Prostate gland (tissue), 2 donors: ENCODE measurements at regions not wholly inside any gene's neighbourhood (a gene's known extent, or its start where the extent isn't known, plus 50 kb on each side); places are given as distances from the start of the nearest gene placed in this dataset.

Experiments used
- DNase-seq: peaks from one replicate; pipeline ENCODE4 v3.0.0-alpha.2; 2019; ENCODE audit warnings: low spot score
- H3K27ac ChIP-seq, 2 donors: fragments of 200-600 bp; sonication (generic); 2 replicates each; pipeline ENCODE4 v1.5.1; 2017 to 2019
- H3K27me3 ChIP-seq: fragments of 200-600 bp; sonication (generic); replicated peaks from 2 replicates; pipeline ENCODE4 v1.5.1; 2019; ENCODE audit not compliant: insufficient read depth
- H3K36me3 ChIP-seq, 2 donors: fragments of 200-600 bp; sonication (generic); 1 replicate in 1 of 2; 2 replicates in 1 of 2; pipeline versions ENCODE4 v1.5.1 to v1.8.1; 2017 to 2019
- H3K4me1 ChIP-seq: fragments of 200-600 bp; sonication (generic); replicated peaks from 2 replicates; pipeline ENCODE4 v1.5.1; 2019
- H3K4me3 ChIP-seq, 2 donors: fragments of 200-600 bp; sonication (generic); 2 replicates each; pipeline ENCODE4 v1.5.1; 2017 to 2019
- H3K9me3 ChIP-seq: fragments of 200-600 bp; sonication (generic); 2 replicates; pipeline ENCODE4 v1.5.1; 2017
- CTCF ChIP-seq, 4 experiments: fragments of 200-600 bp in 2 of 4; fragments of 450-650 bp in 2 of 4; sonication (generic) in 2 of 4; IDR thresholded peaks; 1 replicate in 3 of 4; 2 replicates in 1 of 4; pipeline ENCODE4 v1.5.1; 2016 to 2019; ENCODE audit warnings: antibody characterized with exemption in 4 of 4, mild to moderate bottlenecking in 2 of 4, moderate library complexity in 2 of 4
- POLR2A ChIP-seq: fragments of 450-650 bp; IDR thresholded peaks from one replicate; pipeline ENCODE4 v1.6.1; 2016; ENCODE audit warnings: antibody characterized with exemption, mild to moderate bottlenecking
- POLR2AphosphoS5 ChIP-seq: sonication (generic); formaldehyde crosslinking; IDR thresholded peaks from one replicate; pipeline ENCODE4 v1.6.1; 2017; ENCODE audit warnings: antibody characterized with exemption
- WGBS: methylation state at CpG from one replicate; pipeline ENCODE4 v1.1.5; 2018; 5-methylcytosine and 5-hydroxymethylcytosine counted together
- intact Hi-C: fragments of 100-400 bp; cut with DNase I; formaldehyde crosslinking; loops from one replicate; pipeline ENCODE4 v1.14.2; 2022

GRCh38 chr3:106007512-106007911, 138.7 kb upstream of the CBLB start:
- TF ChIP-seq POLR2A (no peak), CTCF (IDR thresholded peaks at IDR 0.05) (no peak), POLR2AphosphoS5 (no peak)
- H3K4me3 ChIP-seq, result no peak overlapping the region
- no peaks in the 10 kb centered on the region for H3K9me3 ChIP-seq
- intact Hi-C loops, result no loop called here
- no peak for DNase-seq
- H3K4me1 ChIP-seq, result no peaks in the 10 kb centered on the region
- no peak overlapping the region for H3K27ac ChIP-seq
- 94% methylated on average over 3 of the region's 3 CpGs for WGBS
- H3K36me3 ChIP-seq, result no peaks in the 10 kb centered on the region
- no peaks in the 10 kb centered on the region for H3K27me3 ChIP-seq

GRCh38 chr3:106008766-106009165, 140.0 kb upstream of the CBLB start:
- H3K4me3 ChIP-seq, result no peak overlapping the region
- H3K36me3 ChIP-seq, result no peaks in the 10 kb centered on the region
- WGBS, result 75% methylated on average over 1 of the region's 1 CpG
- no peak for DNase-seq
- TF ChIP-seq POLR2A, result no peak
- no peak for TF ChIP-seq CTCF (IDR thresholded peaks at IDR 0.05)
- TF ChIP-seq POLR2AphosphoS5, result no peak
- H3K27ac ChIP-seq, result no peak overlapping the region
- H3K27me3 ChIP-seq, result no peaks in the 10 kb centered on the region
- intact Hi-C loops, result no loop called here
- no peaks in the 10 kb centered on the region for H3K4me1 ChIP-seq
- H3K9me3 ChIP-seq, result no peaks in the 10 kb centered on the region

GRCh38 chr3:106010829-106011228, 142.0 kb upstream of the CBLB start:
- Histone ChIP-seq H3K4me3 (no peak overlapping the region), H3K9me3 (no peaks in the 10 kb centered on the region), H3K27me3 (no peaks in the 10 kb centered on the region), H3K27ac (no peak overlapping the region), H3K36me3 (no peaks in the 10 kb centered on the region), H3K4me1 (no peaks in the 10 kb centered on the region)
- intact Hi-C loops, result no loop called here
- TF ChIP-seq POLR2A (no peak), CTCF (IDR thresholded peaks at IDR 0.05) (no peak), POLR2AphosphoS5 (no peak)
- WGBS, result 79% methylated on average over 3 of the region's 3 CpGs
- no peak for DNase-seq

GRCh38 chr3:106013971-106014370, 145.2 kb upstream of the CBLB start:
- WGBS, result 67% methylated on average over 2 of the region's 2 CpGs
- Histone ChIP-seq H3K4me3 (no peak overlapping the region), H3K27ac (no peak overlapping the region), H3K36me3 (no peaks in the 10 kb centered on the region), H3K9me3 (no peaks in the 10 kb centered on the region), H3K27me3 (no peaks in the 10 kb centered on the region), H3K4me1 (no peaks in the 10 kb centered on the region)
- no peak for TF ChIP-seq POLR2A
- no peak for TF ChIP-seq POLR2AphosphoS5
- TF ChIP-seq CTCF (IDR thresholded peaks at IDR 0.05), result no peak
- intact Hi-C loops, result no loop called here
- no peak for DNase-seq

GRCh38 chr3:106014518-106014917, 145.7 kb upstream of the CBLB start:
- H3K36me3 ChIP-seq, result no peaks in the 10 kb centered on the region
- H3K9me3 ChIP-seq, result no peaks in the 10 kb centered on the region
- intact Hi-C loops, result no loop called here
- no peak for TF ChIP-seq CTCF (IDR thresholded peaks at IDR 0.05)
- TF ChIP-seq POLR2AphosphoS5, result no peak
- no peak for TF ChIP-seq POLR2A
- no peak for DNase-seq
- H3K27ac ChIP-seq, result no peak overlapping the region
- no peaks in the 10 kb centered on the region for H3K27me3 ChIP-seq
- no peaks in the 10 kb centered on the region for H3K4me1 ChIP-seq
- 25% methylated on average over 1 of the region's 1 CpG for WGBS
- no peak overlapping the region for H3K4me3 ChIP-seq
